NB4 (cell line): ENCODE measurements at regions not wholly inside any gene's neighbourhood (a gene's known extent, or its start where the extent isn't known, plus 50 kb on each side); places are given as distances from the start of the nearest gene placed in this dataset.

Experiments used
- POLR2A ChIP-seq: IDR thresholded peaks from 2 replicates; pipeline ENCODE4 v1.6.1; 2011; ENCODE audit warnings: mild to moderate bottlenecking; ENCODE audit not compliant: insufficient read length; ENCODE audit errors: extremely low read depth
- TF ChIP-seq, protein P1 (sequence below): IDR thresholded peaks from one replicate; pipeline ENCODE4 v1.5.1; 2012; ENCODE audit warnings: low read depth, low read length
- TF ChIP-seq, protein P2 (sequence below): IDR thresholded peaks from 2 replicates; pipeline ENCODE4 v1.6.1; 2011; ENCODE audit warnings: low read depth, low read length

DNA sequence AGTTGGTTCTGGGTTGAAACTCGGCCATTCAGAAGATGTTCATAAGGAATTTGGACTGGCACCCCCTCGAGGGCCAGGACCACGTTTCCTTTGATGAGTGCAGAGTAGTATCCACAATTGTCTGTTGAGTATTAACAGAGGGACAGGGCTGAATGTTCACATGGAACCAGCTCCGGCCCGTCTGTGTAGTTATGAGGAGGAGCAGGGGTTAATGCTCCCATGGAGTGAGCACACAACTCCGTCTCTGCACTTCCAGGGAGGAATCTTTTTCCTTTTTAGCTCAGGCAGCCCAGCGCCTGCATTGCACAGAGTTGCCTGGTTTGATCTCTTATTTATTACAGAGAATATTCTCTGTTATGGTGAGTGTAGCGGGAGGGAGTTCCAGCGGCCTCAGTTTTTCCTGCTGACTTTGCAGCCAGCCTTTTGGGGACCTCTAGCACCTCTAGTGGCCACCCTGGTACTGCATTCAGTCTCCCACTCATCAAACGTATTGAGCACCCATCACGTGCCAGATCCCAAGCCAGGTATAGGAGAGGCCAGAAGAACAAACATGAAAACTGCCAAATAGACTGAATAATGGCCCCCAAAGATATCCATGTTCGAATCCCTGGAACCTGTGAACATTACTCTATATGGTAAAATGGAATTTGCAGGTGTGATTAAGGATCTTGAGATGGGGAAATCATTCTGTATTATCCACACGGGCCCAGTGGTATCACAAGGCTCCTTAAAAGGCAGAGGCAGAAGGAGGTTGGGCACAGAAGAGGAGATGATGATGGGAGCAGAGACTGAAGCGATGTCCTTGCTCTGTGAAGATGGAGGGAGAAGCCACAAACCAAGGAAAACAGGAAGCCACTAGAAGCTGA is 167.7 kb upstream of the CSF3R start:
- TF ChIP-seq, protein P1, sequence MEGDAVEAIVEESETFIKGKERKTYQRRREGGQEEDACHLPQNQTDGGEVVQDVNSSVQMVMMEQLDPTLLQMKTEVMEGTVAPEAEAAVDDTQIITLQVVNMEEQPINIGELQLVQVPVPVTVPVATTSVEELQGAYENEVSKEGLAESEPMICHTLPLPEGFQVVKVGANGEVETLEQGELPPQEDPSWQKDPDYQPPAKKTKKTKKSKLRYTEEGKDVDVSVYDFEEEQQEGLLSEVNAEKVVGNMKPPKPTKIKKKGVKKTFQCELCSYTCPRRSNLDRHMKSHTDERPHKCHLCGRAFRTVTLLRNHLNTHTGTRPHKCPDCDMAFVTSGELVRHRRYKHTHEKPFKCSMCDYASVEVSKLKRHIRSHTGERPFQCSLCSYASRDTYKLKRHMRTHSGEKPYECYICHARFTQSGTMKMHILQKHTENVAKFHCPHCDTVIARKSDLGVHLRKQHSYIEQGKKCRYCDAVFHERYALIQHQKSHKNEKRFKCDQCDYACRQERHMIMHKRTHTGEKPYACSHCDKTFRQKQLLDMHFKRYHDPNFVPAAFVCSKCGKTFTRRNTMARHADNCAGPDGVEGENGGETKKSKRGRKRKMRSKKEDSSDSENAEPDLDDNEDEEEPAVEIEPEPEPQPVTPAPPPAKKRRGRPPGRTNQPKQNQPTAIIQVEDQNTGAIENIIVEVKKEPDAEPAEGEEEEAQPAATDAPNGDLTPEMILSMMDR: peak; percentile 93
- no peak for TF ChIP-seq POLR2A
- TF ChIP-seq, protein P2, sequence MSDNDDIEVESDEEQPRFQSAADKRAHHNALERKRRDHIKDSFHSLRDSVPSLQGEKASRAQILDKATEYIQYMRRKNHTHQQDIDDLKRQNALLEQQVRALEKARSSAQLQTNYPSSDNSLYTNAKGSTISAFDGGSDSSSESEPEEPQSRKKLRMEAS: no peak
